ENCODE measurements at regions not wholly inside any gene's neighbourhood (a gene's known extent, or its start where the extent isn't known, plus 50 kb on each side); places are given as distances from the start of the nearest gene placed in this dataset.

- TF ChIP-seq, protein P1, sequence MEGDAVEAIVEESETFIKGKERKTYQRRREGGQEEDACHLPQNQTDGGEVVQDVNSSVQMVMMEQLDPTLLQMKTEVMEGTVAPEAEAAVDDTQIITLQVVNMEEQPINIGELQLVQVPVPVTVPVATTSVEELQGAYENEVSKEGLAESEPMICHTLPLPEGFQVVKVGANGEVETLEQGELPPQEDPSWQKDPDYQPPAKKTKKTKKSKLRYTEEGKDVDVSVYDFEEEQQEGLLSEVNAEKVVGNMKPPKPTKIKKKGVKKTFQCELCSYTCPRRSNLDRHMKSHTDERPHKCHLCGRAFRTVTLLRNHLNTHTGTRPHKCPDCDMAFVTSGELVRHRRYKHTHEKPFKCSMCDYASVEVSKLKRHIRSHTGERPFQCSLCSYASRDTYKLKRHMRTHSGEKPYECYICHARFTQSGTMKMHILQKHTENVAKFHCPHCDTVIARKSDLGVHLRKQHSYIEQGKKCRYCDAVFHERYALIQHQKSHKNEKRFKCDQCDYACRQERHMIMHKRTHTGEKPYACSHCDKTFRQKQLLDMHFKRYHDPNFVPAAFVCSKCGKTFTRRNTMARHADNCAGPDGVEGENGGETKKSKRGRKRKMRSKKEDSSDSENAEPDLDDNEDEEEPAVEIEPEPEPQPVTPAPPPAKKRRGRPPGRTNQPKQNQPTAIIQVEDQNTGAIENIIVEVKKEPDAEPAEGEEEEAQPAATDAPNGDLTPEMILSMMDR (IDR thresholded peaks at IDR 0.05): no peak
- TF ChIP-seq POLR2A (IDR thresholded peaks at IDR 0.05): no peak
These were observed 171.3 kb downstream of the RPRM start for GRCh38 chr2:153307223-153307622.
